ENCODE measurements at regions not wholly inside any gene's neighbourhood (a gene's known extent, or its start where the extent isn't known, plus 50 kb on each side); places are given as distances from the start of the nearest gene placed in this dataset.

- no peak overlapping the region for H4K91ac ChIP-seq (ENCODE audit: insufficient read length, low read depth, low read length)
- H3K56ac ChIP-seq (ENCODE audit: insufficient read length, low read depth, low read length), result no peak overlapping the region
- H4K8ac ChIP-seq (replicated peaks; ENCODE audit: insufficient read length, low read depth, low read length), result no peak overlapping the region
- Mint-ChIP-seq H3K9me3 (no peaks in the 10 kb centered on the region), H3K27me3 (ENCODE audit: low read depth) (no peaks in the 10 kb centered on the region), H3K4me3 (no peak overlapping the region), H3K36me3 (ENCODE audit: insufficient read depth in 1 of 3, low read depth in 3 of 3) (no peaks in the 10 kb centered on the region), H3K4me1 (peaks cover 10 to 17% of the 10 kb centered on the region in 2 experiments), H3K27ac (no peak overlapping the region)
- H2AK5ac ChIP-seq (ENCODE audit: insufficient read length, low read length), result no peak overlapping the region
- H3K27me3 ChIP-seq (ENCODE audit: insufficient read depth, low read length), result no peaks in the 10 kb centered on the region
- no peak overlapping the region for H3K27ac ChIP-seq (ENCODE audit: insufficient read length, low read depth, low read length)
- no peak overlapping the region for H2BK120ac ChIP-seq (ENCODE audit: low read depth, low read length, poor library complexity, severe bottlenecking)
- no peak overlapping the region for H2BK15ac ChIP-seq (ENCODE audit: low read depth, low read length)
- H3K9me3 ChIP-seq (ENCODE audit: control insufficient read depth, low read depth, low read length), result no peaks in the 10 kb centered on the region
- H3K9ac ChIP-seq (ENCODE audit: extremely low read depth, insufficient read length, low read length), result no peak overlapping the region
- no peak overlapping the region for H3T11ph ChIP-seq (ENCODE audit: low read length)
- H3K23ac ChIP-seq (ENCODE audit: insufficient read length, low read depth, low read length), result no peak overlapping the region
- H3K79me2 ChIP-seq (ENCODE audit: insufficient read depth, low read length), result peaks cover 13% of the 10 kb centered on the region; the same call in 1 of the 2 replicates
- H4K20me1 ChIP-seq (ENCODE audit: control insufficient read depth, insufficient read depth, insufficient read length), result no peaks in the 10 kb centered on the region
- no peaks in the 10 kb centered on the region for H3K79me1 ChIP-seq (ENCODE audit: insufficient read depth, low read depth, low read length, poor library complexity, severe bottlenecking)
- peaks cover 5% of the 10 kb centered on the region; the same call in 1 of the 2 replicates for H3K4me1 ChIP-seq (ENCODE audit: insufficient read depth, low read length)
- WGBS (ENCODE audit: extremely low coverage, insufficient read length, low lambda C conversion rate), result no CpG with 5 or more reads among the region's 6 CpGs
- no peak overlapping the region for H3K18ac ChIP-seq (ENCODE audit: insufficient read length, low read depth, low read length)
- no peak for DNase-seq
- H3K4ac ChIP-seq (ENCODE audit: low read depth, low read length), result no peak overlapping the region
- H3K23me2 ChIP-seq (ENCODE audit: insufficient read length, low read depth, low read length, poor library complexity, severe bottlenecking), result no peaks in the 10 kb centered on the region
- no peak overlapping the region for H2BK12ac ChIP-seq (ENCODE audit: insufficient read length, low read depth, low read length)
- H3K14ac ChIP-seq (ENCODE audit: insufficient read depth, low read length), result no peak overlapping the region
- no peak overlapping the region for H2AFZ ChIP-seq (ENCODE audit: low read length)
- H3K4me2 ChIP-seq (ENCODE audit: insufficient read depth, insufficient read length, low read length), result no peak overlapping the region
- no peak overlapping the region for H2BK5ac ChIP-seq (ENCODE audit: insufficient read length, low read length)
- TF ChIP-seq CTCF (conservative IDR thresholded peaks at IDR 0.05), result no peak
- no peak overlapping the region for H2BK20ac ChIP-seq (ENCODE audit: low read depth, low read length, poor library complexity, severe bottlenecking)
- no peak overlapping the region for H4K5ac ChIP-seq (ENCODE audit: insufficient read length, low read depth, low read length)
Measured at GRCh38 chr11:92391808-92392207, 167.2 kb downstream of the FAT3 start.
